HUDEP-2 (cell line): ENCODE measurements at regions not wholly inside any gene's neighbourhood (a gene's known extent, or its start where the extent isn't known, plus 50 kb on each side); places are given as distances from the start of the nearest gene placed in this dataset.
"Not testable (repeated sequence)": the region's sequence is repeated elsewhere in the genome, so short reads cannot be mapped to it uniquely, and the experiment has no call there.

ENCODE experiments used
- DNase-seq, 76 experiments: peaks; one replicate each; lab custom pipeline; 2025; ENCODE audit not compliant: unreplicated experiment in 76 of 76; lab: John Stamatoyannopoulos, UW

DNA sequence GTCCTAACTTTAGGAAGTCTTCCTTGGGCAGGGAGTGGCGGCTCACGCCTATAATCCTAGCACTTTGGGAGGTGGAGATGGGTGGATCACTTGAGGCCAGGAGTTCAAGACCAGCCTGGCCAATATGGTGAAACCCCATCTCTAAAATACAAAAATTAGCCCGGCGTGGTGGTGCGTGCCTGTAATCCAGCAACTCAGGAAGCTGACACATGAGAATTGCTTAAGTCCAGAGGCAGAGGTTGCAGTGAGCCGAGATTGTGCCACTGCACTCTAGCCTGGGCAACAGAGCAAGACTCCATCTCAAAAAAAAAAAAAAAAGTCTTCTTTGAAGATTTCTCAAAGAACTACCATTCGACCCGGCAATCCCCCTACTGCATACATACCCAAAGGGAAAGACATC is 50.0 kb upstream of the GPCPD1 start:
- not testable (repeated sequence) for DNase-seq
